Thyroid gland (tissue), 4 donors: ENCODE measurements at regions not wholly inside any gene's neighbourhood (a gene's known extent, or its start where the extent isn't known, plus 50 kb on each side); places are given as distances from the start of the nearest gene placed in this dataset.

Source experiments
- POLR2A ChIP-seq, 2 donors: fragments of 450-650 bp; IDR thresholded peaks; one replicate each; pipeline ENCODE4 v1.6.1; 2017; ENCODE audit warnings: antibody characterized with exemption in 2 of 2, mild to moderate bottlenecking in 2 of 2, moderate library complexity in 1 of 2
- TF ChIP-seq, protein P1 (sequence below), 6 experiments: fragments of 200-600 bp in 3 of 6; fragments of 450-650 bp in 3 of 6; sonication (generic) in 3 of 6; IDR thresholded peaks; one replicate each; pipeline ENCODE4 v1.5.1; 2016 to 2019; ENCODE audit warnings: antibody characterized with exemption in 6 of 6, mild to moderate bottlenecking in 2 of 6, inconsistent platforms in 1 of 6, moderate library complexity in 1 of 6

DNA sequence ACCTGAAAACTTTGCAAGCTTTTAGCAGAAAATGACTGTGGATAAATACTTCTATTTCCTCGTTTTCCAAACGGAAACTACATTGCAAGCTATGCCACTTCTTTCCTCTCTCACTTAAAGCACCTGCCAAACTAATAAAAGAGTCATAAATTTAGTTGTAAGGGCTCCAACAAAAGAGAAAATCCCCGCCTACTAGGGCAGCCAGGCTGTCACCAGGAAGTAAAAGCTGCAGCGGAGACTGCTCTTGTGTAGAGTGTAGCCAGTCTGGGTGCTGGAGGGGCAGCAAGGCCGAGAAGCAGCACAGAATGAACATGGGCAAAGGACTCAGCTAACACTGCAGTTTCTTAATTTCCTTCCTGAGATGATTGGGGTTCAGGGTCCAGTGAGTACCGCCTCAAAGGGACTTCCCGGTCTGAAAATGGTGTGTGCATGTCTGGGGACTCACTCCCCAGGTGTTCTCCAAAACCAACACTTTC lies 89.3 kb upstream of the MAML3 start:
- TF ChIP-seq, protein P1, sequence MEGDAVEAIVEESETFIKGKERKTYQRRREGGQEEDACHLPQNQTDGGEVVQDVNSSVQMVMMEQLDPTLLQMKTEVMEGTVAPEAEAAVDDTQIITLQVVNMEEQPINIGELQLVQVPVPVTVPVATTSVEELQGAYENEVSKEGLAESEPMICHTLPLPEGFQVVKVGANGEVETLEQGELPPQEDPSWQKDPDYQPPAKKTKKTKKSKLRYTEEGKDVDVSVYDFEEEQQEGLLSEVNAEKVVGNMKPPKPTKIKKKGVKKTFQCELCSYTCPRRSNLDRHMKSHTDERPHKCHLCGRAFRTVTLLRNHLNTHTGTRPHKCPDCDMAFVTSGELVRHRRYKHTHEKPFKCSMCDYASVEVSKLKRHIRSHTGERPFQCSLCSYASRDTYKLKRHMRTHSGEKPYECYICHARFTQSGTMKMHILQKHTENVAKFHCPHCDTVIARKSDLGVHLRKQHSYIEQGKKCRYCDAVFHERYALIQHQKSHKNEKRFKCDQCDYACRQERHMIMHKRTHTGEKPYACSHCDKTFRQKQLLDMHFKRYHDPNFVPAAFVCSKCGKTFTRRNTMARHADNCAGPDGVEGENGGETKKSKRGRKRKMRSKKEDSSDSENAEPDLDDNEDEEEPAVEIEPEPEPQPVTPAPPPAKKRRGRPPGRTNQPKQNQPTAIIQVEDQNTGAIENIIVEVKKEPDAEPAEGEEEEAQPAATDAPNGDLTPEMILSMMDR (IDR thresholded peaks at IDR 0.05): no peak
- peak in 1 of 2 donors; percentile 64 for TF ChIP-seq POLR2A (IDR thresholded peaks at IDR 0.05)
